ENCODE measurements at regions not wholly inside any gene's neighbourhood (a gene's known extent, or its start where the extent isn't known, plus 50 kb on each side); places are given as distances from the start of the nearest gene placed in this dataset.
"Not testable (repeated sequence)": the region's sequence is repeated elsewhere in the genome, so short reads cannot be mapped to it uniquely, and the experiment has no call there.

GRCh38 chr6:21870076-21870730 is 276.7 kb downstream of the SOX4 start:
- DNase-seq (ENCODE audit: extremely low spot score, insufficient read length, low read depth) (no peak), FAIRE-seq (no peak)

DNA sequence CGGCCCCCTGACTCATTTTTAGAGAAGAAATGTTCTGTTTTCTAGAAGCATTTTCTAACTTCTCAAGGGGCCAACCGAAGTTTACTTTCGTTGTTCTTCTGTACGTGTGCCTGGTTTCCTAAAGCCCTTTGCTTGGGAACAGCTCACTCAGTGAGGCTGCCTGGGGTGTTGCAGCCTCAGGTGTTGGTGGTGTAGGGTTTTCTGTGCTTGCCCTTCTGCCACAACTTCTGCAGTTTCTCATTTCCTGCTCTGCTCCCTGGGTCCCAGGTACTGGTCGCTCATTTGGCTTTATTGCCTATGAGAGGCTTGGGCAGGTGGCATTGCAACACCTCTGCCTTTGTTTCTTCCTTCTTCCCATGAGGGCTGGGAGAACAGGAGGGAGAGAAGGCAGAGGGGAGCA is 278.3 kb downstream of the SOX4 start:
- DNase-seq (ENCODE audit: extremely low spot score, insufficient read length, low read depth) = no peak

DNA sequence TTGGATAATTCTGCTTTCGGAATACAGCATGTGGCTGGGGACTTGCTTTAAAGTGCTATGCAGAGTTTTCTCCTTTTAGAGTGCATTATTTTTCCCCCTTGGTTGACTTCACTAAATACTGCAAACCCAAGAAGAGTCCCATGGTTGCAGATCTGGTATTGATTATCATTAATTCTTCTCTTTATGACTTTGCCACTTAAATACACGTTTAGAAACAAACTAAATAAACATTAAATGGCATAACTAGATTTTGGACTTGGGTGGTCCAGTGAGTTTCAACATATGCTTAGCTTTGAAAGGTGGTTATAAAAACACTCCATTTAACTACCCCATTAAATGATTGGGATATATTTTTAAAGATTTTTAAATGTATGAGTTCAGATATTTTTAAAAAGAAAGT is 279.2 kb downstream of the SOX4 start:
- DNase-seq (ENCODE audit: extremely low spot score, insufficient read length, low read depth) (no peak), FAIRE-seq (no peak)

More for the DNA sequence above, 278.3 kb downstream of the SOX4 start:
- no peak for FAIRE-seq

- FAIRE-seq (no peak), DNase-seq (ENCODE audit: extremely low spot score, insufficient read length, low read depth) (no peak)
These were observed 280.0 kb downstream of the SOX4 start for GRCh38 chr6:21873562-21873961.

DNA sequence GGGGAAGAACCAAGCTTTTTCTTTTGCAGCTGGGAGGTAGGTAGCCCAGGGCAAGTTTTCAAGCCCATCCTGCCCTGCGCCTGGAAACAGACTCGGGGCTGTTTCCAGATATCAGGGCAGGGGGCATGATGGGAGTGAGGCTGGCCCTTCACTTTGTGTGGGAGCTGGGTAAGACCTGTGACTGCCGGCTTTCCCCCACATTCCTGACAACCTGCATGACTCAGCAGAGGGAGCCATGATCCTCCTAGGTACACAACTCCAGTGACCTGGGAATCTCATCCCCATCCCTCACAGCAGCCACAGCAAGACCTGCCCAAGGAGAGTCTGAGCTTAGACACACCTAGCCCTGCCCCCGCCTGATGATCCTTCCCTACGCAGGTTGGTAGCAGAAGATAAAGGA is 280.8 kb downstream of the SOX4 start:
- DNase-seq (ENCODE audit: extremely low spot score, insufficient read length, low read depth) (no peak), FAIRE-seq (no peak)

- not testable (repeated sequence) for FAIRE-seq; DNase-seq (ENCODE audit: extremely low spot score, insufficient read length, low read depth)
These were observed 283.5 kb downstream of the SOX4 start for GRCh38 chr6:21877037-21877436.

DNA sequence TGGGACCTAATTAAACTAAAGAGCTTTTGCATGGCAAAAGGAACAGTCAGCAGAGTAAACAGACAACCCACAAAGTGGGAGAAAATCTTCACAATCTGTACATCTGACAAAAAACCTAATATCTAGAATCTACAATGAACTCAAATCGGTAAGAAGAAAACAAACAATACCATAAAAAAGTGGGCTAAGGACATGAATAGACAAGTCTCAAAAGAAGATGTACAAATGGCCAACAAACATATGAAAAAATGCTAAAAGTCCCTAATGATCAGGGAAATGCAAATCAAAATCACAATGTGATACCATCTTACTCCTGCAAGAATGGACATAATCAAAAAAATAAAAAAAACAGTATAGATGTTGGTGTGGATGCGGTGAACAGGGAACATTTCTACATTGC is 286.7 kb downstream of the SOX4 start:
- not testable (repeated sequence) for DNase-seq (ENCODE audit: extremely low spot score, insufficient read length, low read depth); FAIRE-seq

DNA sequence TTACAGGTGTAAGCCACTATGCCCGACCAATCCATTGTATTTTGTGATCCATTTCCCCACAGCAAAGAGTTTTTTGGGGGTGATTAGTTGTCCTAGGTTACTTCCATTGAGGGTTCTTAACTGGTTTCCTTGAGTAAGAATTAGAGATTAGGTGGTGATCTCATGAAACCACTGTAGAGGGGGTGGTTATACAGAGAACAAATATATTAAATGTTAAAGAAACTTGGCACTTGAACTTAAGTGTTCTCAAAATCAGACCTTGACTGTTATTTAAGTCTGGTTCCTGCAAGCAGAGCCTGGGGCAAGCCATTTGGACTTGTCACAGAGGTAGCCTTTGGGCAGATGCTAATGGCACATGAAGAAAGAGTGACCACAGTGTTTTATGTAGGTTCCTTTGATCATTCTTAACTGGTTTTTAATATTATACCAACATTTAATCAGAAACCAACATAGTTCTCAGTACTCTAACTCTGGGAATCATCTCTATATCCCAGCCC is 288.5 kb downstream of the SOX4 start:
- DNase-seq (ENCODE audit: extremely low spot score, insufficient read length, low read depth) (no peak), FAIRE-seq (no peak)

DNA sequence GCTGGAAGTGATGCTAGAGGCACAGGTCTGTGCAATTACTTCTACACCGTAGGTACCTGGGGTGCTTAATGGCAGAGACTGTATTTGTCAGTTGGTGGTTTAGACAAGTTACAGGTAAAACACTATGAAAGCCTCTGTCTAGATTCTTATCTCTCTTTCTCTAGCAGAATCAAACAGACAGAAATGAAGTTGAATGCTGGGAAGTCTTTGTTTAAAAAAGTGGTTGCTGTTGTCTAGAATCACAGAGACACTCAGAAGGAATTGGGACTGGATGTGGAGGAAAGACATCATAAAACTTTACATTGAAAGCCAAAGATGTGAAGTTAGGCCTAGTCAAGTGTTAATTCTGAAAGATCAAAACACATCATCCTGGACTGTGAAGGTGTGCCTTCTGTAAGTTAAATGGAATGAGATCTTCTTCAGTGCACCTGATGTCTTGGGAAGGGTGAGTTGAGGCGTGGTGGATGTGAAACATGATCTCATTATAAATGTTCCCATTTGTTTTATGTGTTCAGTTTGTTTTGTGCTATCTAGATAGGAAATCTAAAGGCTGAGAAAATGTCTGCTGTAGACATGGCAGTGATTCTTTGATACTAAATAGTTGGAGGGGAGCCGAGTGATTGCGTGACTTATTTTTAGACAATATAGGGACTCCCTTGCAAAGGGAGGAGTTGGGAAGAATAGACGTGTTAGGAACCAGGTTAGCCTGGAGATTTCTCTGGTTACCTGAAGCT is 290.2 kb downstream of the SOX4 start:
- DNase-seq (ENCODE audit: extremely low spot score, insufficient read length, low read depth) (no peak), FAIRE-seq (no peak)

DNA sequence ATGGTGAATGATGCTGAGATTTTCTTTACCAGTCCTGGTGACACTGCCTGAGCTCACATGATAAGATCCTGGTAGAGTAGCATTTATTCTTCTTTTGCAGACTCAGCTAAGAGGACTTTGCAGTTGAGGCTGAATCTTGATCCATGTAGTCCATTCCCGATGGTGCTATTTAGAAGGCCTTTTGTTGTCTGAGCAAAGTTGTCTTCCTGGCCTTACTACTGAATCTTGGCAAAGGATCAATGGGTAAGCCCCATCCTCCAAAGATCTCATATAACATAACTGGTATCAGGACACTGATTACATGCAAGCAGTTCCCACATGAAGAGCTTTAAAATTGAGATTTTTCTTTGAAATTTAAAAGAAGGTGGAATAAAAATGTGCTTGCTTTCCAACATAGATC is 291.6 kb downstream of the SOX4 start:
- no peak for FAIRE-seq
- no peak for DNase-seq (ENCODE audit: extremely low spot score, insufficient read length, low read depth)

GRCh38 chr6:21885532-21886114 is 292.1 kb downstream of the SOX4 start:
- FAIRE-seq (no peak), DNase-seq (ENCODE audit: extremely low spot score, insufficient read length, low read depth) (no peak)

- DNase-seq (ENCODE audit: extremely low spot score, insufficient read length, low read depth) = no peak
- no peak for FAIRE-seq
These were observed 293.1 kb downstream of the SOX4 start for GRCh38 chr6:21886542-21887151.

GRCh38 chr6:21887231-21888185 is 294.0 kb downstream of the SOX4 start:
- FAIRE-seq (no peak), DNase-seq (ENCODE audit: extremely low spot score, insufficient read length, low read depth) (no peak)

- FAIRE-seq (no peak), DNase-seq (ENCODE audit: extremely low spot score, insufficient read length, low read depth) (no peak)
These were observed 297.5 kb downstream of the SOX4 start for GRCh38 chr6:21891080-21891479.

DNA sequence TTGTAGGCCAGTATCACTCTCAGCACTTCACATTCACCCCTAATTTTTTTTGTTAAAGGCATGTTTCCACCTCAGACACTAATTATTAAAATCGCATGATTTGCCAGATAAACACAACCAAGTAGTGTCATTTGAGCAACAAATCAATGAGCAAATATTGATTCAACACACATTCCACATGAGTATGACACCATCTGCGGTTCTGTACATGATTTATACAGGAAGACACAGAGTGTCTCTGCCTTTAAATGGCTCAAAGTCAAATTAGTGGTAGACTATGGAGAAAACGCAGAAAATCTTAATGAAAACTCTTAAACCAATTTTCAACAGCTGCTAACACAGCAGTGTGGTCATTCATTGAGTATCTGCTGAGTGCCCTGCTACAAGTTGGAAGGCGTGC is 300.2 kb downstream of the SOX4 start:
- no peak for FAIRE-seq
- DNase-seq (ENCODE audit: extremely low spot score, insufficient read length, low read depth) = no peak

DNA sequence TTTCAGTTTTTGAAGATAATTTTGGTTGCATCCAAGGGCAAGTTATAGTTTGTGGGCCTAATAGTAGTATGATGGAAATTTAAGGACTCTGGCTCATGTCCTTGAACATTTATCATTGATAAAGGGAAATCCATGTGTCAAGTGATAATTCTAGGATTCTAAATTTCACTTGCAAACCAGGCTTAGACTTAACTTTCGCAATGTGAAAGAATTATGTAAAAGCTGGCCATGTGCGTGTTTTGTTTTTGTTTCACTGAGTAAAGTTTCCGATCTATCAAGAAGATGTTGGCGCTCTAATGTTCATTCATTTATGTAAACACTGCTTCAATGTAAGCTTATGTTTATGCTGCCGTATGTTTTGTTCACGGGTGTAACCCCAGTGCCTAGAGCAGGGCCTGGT is 302.0 kb downstream of the SOX4 start:
- DNase-seq (ENCODE audit: extremely low spot score, insufficient read length, low read depth) (no peak), FAIRE-seq (no peak)

GRCh38 chr6:21898107-21898796 is 304.7 kb downstream of the SOX4 start:
- DNase-seq (ENCODE audit: extremely low spot score, insufficient read length, low read depth) (no peak), FAIRE-seq (no peak)

DNA sequence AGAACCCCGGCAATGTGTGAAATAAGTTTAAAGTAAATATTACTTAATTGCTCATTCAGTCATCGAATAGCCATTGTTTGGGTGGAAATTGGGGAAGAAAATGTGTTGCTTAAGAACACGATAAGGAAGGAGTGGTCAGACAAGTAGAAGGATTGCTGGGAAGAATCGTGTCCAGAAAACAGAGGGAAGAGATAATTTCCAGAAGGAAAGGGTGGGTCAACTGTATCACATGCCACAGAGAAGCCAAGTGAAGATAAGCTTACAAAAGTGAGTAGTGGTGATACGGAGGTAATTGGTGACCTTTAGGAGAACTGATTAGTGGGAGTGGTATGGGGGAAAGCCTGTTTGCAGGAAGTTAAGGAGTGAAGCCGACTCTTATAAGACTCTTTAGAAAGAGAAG is 306.2 kb downstream of the SOX4 start:
- no peak for DNase-seq (ENCODE audit: extremely low spot score, insufficient read length, low read depth)
- no peak for FAIRE-seq

GRCh38 chr6:21900730-21901129 is 307.2 kb downstream of the SOX4 start:
- FAIRE-seq (no peak), DNase-seq (ENCODE audit: extremely low spot score, insufficient read length, low read depth) (no peak)
